ENCODE measurements at regions not wholly inside any gene's neighbourhood (a gene's known extent, or its start where the extent isn't known, plus 50 kb on each side); places are given as distances from the start of the nearest gene placed in this dataset.

DNA sequence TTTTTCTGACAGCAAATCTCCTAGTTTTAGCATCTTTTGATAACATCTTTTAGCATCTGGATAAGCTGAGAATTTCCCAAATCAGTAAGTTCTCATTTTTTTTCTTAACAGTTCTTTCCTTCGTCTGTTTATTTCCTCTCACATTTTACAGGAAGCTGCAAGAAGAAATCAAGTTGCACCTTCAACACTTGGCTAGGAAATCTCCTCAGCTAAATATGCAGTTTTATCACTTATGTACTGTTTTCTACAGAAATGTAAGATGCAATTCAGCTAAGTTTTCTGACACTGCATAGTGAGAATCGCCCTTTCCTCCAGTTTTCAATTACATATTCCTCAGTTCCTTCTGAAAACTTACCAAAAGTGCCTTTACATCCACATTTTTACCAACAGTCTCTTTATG is 59.0 kb upstream of the MSX2 start:
- no peak for DNase-seq

DNA sequence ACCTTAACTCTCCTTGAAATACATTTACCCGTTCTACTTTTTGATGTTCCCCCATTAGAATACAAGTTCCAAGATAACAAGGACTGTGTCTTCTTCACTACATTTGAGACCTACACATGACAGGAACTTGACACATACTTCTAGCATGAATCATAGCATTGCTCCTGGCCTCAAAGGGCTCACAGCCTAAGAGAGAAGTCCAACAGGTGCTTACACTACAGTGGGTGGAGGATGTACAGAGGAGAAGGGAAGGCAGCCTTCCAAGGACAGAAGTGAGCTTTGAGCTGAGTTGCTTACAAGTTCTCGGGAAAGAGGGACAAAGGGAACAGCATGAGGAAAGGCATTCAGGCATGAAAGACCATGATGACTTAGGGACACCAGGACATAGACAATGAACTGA is 56.9 kb upstream of the MSX2 start:
- DNase-seq: no peak

DNA sequence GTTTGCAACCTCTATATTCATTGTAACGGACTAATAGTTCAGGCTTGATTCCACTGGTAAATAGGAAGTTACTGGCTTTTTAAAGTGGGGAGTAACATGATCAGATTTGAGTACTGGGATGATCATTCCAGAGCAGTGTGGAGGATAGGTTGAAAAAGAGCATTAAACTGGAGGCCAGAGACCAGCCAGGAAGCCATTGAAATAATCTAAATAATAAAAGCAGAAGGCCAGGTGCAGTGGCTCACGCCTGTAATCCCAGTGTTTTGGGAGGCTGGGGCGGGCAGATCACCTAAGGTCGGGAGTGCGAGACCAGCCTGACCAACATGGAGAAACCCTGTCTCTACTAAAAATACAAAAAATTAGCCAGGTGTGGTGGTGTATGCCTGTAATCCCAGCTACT is 56.0 kb upstream of the MSX2 start:
- DNase-seq: no peak

All from activated CD4-positive, alpha-beta T cell treated with anti-CD3 and anti-CD28 coated beads, Interleukin-2, amount 50 U/mL, for 48 hours (primary cell).